Astrocyte (in vitro differentiated cells and primary cell): ENCODE measurements at regions not wholly inside any gene's neighbourhood (a gene's known extent, or its start where the extent isn't known, plus 50 kb on each side); places are given as distances from the start of the nearest gene placed in this dataset.

Experiments
- CTCF ChIP-seq: IDR thresholded peaks from 2 replicates; pipeline ENCODE4 v1.5.1; 2011; ENCODE audit warnings: low read depth, mild to moderate bottlenecking, inconsistent platforms, low read length, moderate library complexity; ENCODE audit not compliant: insufficient read depth
- EZH2 ChIP-seq: IDR thresholded peaks from 2 replicates; pipeline ENCODE4 v1.6.1; 2012; ENCODE audit warnings: mild to moderate bottlenecking, low read length, inconsistent platforms; ENCODE audit not compliant: insufficient read depth

DNA sequence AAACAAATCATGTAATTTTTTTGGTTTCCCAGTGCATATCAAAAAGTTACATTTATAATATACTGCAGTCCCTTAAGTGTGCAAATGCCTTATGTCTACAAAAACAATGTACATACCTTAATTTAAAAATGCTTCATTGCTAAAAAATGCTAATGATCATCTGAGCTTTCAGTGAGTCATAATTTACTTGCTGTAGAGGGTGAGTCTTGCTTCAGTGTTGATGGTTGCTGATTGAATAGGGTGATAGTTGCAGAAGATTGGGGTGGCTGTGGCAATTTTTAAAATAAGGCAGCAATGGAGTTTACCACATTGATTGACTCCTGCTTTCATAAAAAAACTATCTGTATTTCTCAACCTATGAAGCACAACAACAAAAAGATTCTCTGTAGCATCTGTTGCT, 613.9 kb downstream of the TBC1D4 start:
- TF ChIP-seq CTCF (no peak), EZH2 (no peak)
